ENCODE measurements at regions not wholly inside any gene's neighbourhood (a gene's known extent, or its start where the extent isn't known, plus 50 kb on each side); places are given as distances from the start of the nearest gene placed in this dataset.
"Not testable (repeated sequence)": the region's sequence is repeated elsewhere in the genome, so short reads cannot be mapped to it uniquely, and the experiment has no call there.

DNA sequence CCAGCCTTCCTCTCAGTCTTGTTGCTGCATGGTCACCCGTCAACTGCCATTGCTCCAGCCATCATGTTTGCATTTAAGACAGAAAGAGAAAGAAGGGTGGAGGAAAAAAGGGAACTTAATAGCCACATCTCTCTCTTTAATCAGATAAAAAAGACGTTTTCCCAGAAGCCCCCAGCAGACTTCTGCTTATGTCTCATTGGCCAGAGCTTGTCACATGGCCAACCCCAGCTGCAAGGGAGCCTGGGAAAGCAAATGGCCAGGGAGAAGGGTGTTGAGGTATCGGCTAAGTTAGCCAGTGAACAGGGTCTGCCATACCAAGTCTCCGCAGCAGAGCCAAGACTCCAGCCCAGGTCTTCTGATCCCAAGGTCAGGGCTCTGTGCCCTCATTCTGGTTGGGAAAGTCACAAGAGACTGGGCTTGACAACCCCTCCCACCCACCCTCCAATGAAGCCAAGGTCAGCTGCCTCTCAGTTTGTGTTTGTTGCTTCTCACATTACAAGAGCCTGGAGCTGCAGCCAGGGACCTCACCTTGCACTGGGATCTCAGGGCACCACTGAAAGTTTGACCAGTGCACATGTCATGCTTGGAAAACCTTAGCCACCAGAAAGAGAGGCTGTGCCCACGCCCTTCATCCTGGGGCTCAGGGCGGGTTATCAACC lies 80.3 kb upstream of the LYZL2 start:
- Mint-ChIP-seq H3K27me3 (peaks cover 3% of the 10 kb centered on the region), H3K36me3 (peaks cover 19% of the 10 kb centered on the region), H3K4me1 (peaks cover 28% of the 10 kb centered on the region), H3K4me3 (no peak overlapping the region), H3K27ac (no peak overlapping the region), H3K9me3 (peaks cover 20% of the 10 kb centered on the region)
- DNase-seq, result no peak
- CTCF ChIA-PET, result interaction anchor here (1.5 to 2.1 kb wide), 2 partner anchors 21 to 22 kb away, joined by 5 to 7 read pairs; no protein-coding TSS in a partner anchor

- H3K27ac Mint-ChIP-seq, result no peak overlapping the region
- H3K27me3 Mint-ChIP-seq, result peaks cover 3% of the 10 kb centered on the region
- peaks cover 15% of the 10 kb centered on the region for H3K9me3 Mint-ChIP-seq
- CTCF ChIA-PET, result interaction anchor here (0.8 to 3.3 kb wide), 4 partner anchors 9 to 22 kb away, joined by 4 to 13 read pairs (median 6); no protein-coding TSS in a partner anchor
- H3K36me3 Mint-ChIP-seq, result peaks cover 16% of the 10 kb centered on the region
- H3K4me1 Mint-ChIP-seq, result peaks cover 34% of the 10 kb centered on the region
- H3K4me3 Mint-ChIP-seq, result no peak overlapping the region
- no peak for DNase-seq
Measured at GRCh38 chr10:30709229-30709628, 79.7 kb upstream of the LYZL2 start.

- H3K27me3 Mint-ChIP-seq, result peaks cover 3% of the 10 kb centered on the region
- H3K4me3 Mint-ChIP-seq, result no peak overlapping the region
- peaks cover 7% of the 10 kb centered on the region for H3K9me3 Mint-ChIP-seq
- CTCF ChIA-PET, result interaction anchor here (1.0 to 3.3 kb wide), 4 partner anchors 10 to 37 kb away, joined by 3 to 13 read pairs (median 6); no protein-coding TSS in a partner anchor
- H3K27ac Mint-ChIP-seq, result no peak overlapping the region
- H3K4me1 Mint-ChIP-seq, result peaks cover 44% of the 10 kb centered on the region
- DNase-seq, result no peak
- H3K36me3 Mint-ChIP-seq, result peaks cover 11% of the 10 kb centered on the region
Measured at GRCh38 chr10:30708234-30708633, 78.7 kb upstream of the LYZL2 start.

DNA sequence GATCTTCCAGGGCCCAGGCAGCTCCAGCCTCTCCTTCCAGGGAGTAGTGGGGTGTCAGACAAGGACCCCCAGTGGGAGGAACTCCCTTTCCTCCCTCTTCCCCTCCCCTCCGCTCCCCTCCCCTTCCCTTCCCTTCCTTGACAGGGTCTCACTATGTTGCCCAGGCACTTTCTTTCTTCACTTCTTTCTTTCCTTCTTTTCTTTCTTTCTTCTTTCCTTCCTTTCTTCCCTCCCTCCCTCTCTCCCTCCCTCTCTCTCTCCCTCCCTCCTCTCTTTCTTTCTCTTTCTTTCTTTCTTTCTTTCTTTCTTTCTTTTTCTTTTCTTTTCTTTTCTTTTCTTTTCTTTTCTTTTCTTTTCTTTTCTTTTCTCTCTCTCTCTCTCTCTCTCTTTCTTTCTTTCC lies 76.6 kb upstream of the LYZL2 start:
- peak overlapping the region; percentile 98 for H3K27ac Mint-ChIP-seq
- not testable (repeated sequence) for DNase-seq, H3K9me3 Mint-ChIP-seq, H3K36me3 Mint-ChIP-seq, H3K27me3 Mint-ChIP-seq
- CTCF ChIA-PET, result interaction anchor here (3.3 to 5.7 kb wide), 2 partner anchors 12 to 19 kb away, joined by 13 to 41 read pairs; no protein-coding TSS in a partner anchor
- peaks cover 63% of the 10 kb centered on the region for H3K4me1 Mint-ChIP-seq
- H3K4me3 Mint-ChIP-seq, result peak overlapping the region; percentile 26

- Mint-ChIP-seq H3K4me3 (peak overlapping the region; percentile 83), H3K27ac (peak overlapping the region; percentile 98), H3K9me3 (peaks cover 2% of the 10 kb centered on the region), H3K27me3 (peaks cover 3% of the 10 kb centered on the region), H3K36me3 (peaks cover 10% of the 10 kb centered on the region), H3K4me1 (peaks cover 66% of the 10 kb centered on the region)
- peak; percentile 48 for DNase-seq
- CTCF ChIA-PET, result interaction anchor here (1.8 to 5.7 kb wide), 2 partner anchors 19 to 35 kb away, joined by 4 to 41 read pairs; no protein-coding TSS in a partner anchor
Measured at GRCh38 chr10:30705625-30706149, 76.1 kb upstream of the LYZL2 start.

DNA sequence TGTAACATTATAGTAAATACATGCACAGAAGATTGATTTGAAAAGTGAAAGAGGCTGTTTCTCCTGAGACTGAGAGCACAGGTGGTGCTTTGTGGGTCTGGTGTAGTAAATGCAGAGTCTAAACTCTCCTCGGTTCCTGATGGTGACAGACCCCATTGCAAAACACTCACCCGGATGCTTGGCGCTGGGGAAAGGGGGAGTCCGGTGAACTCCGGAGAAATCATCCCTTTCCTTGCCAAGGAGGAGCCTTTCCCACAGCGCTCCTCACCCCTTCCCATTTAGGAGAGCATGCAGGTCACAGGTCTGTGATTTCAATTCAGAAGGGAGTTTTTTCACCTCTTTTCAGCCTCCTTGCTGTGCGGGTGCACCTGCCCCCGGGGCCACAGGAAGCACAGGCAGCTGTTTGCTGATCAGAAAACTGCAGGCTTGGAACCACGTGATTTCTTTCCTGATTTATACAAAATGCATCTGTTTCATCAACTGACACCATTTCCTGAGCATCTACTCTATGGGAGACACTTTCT lies 75.6 kb upstream of the LYZL2 start:
- peak; percentile 61 for DNase-seq
- peaks cover 12% of the 10 kb centered on the region for H3K36me3 Mint-ChIP-seq
- CTCF ChIA-PET, result interaction anchor here (1.8 to 5.7 kb wide), 2 partner anchors 18 to 34 kb away, joined by 4 to 41 read pairs; no protein-coding TSS in a partner anchor

GRCh38 chr10:30704601-30705100 lies 75.1 kb upstream of the LYZL2 start:
- Mint-ChIP-seq H3K4me3 (peak overlapping the region; percentile 83), H3K4me1 (peaks cover 76% of the 10 kb centered on the region), H3K36me3 (peaks cover 12% of the 10 kb centered on the region), H3K27ac (peak overlapping the region; percentile 98)
- H3K27me3 Mint-ChIP-seq, H3K9me3 Mint-ChIP-seq: not testable (repeated sequence)
- CTCF ChIA-PET, result interaction anchor here (1.8 to 5.7 kb wide), 2 partner anchors 18 to 34 kb away, joined by 4 to 41 read pairs; no protein-coding TSS in a partner anchor
- peak; percentile 67 for DNase-seq

More for the DNA sequence above, 75.6 kb upstream of the LYZL2 start:
- Mint-ChIP-seq H3K9me3 (peaks cover under 1% of the 10 kb centered on the region), H3K27me3 (peaks cover 2% of the 10 kb centered on the region), H3K4me1 (peaks cover 71% of the 10 kb centered on the region), H3K4me3 (peak overlapping the region; percentile 83), H3K27ac (peak overlapping the region; percentile 98)

GRCh38 chr10:30704026-30704600 lies 74.6 kb upstream of the LYZL2 start:
- peak overlapping the region; percentile 83 for H3K4me3 Mint-ChIP-seq
- peaks cover 12% of the 10 kb centered on the region for H3K36me3 Mint-ChIP-seq
- no peaks in the 10 kb centered on the region for H3K9me3 Mint-ChIP-seq
- no peak for DNase-seq
- CTCF ChIA-PET, result interaction anchor here (0.5 to 5.7 kb wide), 4 partner anchors 17 to 66 kb away, joined by 3 to 41 read pairs (median 4); no protein-coding TSS in a partner anchor
- peaks cover 77% of the 10 kb centered on the region for H3K4me1 Mint-ChIP-seq
- no peaks in the 10 kb centered on the region for H3K27me3 Mint-ChIP-seq
- H3K27ac Mint-ChIP-seq, result peak overlapping the region; percentile 98

DNA sequence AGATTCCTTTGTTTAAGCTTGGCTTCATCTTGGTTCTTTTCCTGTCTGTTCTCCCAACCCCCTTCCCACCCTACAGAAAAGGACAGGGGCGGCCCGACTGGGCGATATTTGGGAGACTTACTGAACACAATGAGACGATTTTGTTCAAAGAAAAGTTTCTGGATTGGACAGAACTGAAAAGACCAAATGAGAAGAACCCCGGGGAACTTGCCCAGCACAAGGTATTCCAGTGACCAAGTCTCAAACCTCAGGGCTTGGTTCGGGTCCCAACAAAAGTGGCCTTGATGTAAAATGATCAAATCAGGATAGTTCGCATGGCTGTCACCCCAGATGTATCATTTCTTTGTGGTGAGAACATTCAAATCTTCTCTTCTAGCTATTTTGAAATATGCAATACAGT lies 73.9 kb upstream of the LYZL2 start:
- DNase-seq, H3K9me3 Mint-ChIP-seq, H3K27me3 Mint-ChIP-seq: not testable (repeated sequence)
- H3K36me3 Mint-ChIP-seq, result peaks cover 12% of the 10 kb centered on the region
- H3K27ac Mint-ChIP-seq, result peak overlapping the region; percentile 98
- H3K4me3 Mint-ChIP-seq, result peak overlapping the region; percentile 83
- H3K4me1 Mint-ChIP-seq, result peaks cover 80% of the 10 kb centered on the region
- CTCF ChIA-PET, result interaction anchor here (0.5 to 5.7 kb wide), 3 partner anchors 16 to 65 kb away, joined by 3 to 41 read pairs (median 3); no protein-coding TSS in a partner anchor

DNA sequence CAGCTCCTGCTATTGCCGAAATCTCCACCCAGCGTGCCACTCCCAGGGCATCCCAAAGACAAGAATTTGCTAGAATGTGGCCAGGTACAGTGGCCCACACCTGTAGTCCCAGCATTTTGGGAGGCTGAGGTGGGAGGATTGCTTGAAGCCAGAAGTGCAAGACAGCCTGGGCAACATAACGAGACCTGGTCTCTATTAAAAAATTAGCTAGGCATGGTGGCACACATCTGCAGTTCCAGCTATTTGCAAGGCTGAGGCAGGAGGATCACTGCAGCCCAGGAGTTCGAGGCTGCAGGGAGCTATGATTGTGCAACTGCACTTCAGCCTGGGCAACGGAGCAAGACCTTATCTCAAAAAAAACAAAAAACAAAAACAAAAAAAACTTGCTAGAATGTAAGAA lies 73.3 kb upstream of the LYZL2 start:
- H3K9me3 Mint-ChIP-seq, result peaks cover under 1% of the 10 kb centered on the region
- no peak for DNase-seq
- peak overlapping the region; percentile 98 for H3K27ac Mint-ChIP-seq
- CTCF ChIA-PET, result interaction anchor here (1.6 to 5.7 kb wide), 2 partner anchors 16 to 19 kb away, joined by 3 to 41 read pairs; no protein-coding TSS in a partner anchor
- peaks cover 14% of the 10 kb centered on the region for H3K36me3 Mint-ChIP-seq
- peak overlapping the region; percentile 70 for H3K4me3 Mint-ChIP-seq
- H3K27me3 Mint-ChIP-seq, result no peaks in the 10 kb centered on the region
- peaks cover 86% of the 10 kb centered on the region for H3K4me1 Mint-ChIP-seq

DNA sequence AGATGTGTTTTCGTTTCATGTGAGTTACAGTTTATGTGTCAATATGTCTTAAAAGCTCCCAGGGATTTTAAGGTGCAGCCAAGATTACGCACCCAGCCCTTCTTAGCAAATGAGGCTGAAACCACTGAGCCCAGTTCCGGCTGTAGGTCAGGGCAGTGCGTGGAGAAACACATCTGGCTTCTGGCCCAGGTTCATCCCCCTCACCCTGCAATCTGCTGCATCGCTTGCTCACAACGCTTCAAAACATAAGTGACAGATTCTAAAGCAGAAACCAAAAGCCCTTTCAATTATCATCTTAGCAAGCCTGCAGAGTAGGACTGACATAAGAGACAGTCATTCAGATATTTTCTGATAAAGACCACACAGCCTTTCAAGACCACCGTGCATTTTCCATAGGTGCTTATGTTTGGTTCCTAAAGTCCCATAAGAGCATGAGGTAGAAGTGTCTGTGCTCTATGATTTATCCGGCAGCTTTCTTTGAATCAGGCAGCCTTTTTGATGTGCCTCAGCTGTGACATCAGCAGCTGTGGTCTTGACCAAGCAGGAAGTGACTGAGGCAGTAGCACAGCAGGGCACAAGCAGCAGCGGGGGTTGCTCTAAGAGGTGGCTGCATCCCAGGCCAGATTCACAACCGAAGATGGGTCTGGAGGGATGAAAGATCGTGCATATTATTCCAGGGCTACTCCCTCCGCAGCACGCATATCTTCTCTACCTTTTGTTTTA lies 72.1 kb upstream of the LYZL2 start:
- H3K4me3 Mint-ChIP-seq, result peak overlapping the region; percentile 70
- DNase-seq, result peak; percentile 82
- CTCF ChIA-PET, result interaction anchor here (0.6 to 5.7 kb wide), 3 partner anchors 15 to 27 kb away, joined by 3 to 41 read pairs (median 3); no protein-coding TSS in a partner anchor
- H3K36me3 Mint-ChIP-seq, result peaks cover 21% of the 10 kb centered on the region
- H3K27me3 Mint-ChIP-seq, result no peaks in the 10 kb centered on the region
- peaks cover 95% of the 10 kb centered on the region for H3K4me1 Mint-ChIP-seq
- peaks cover 3% of the 10 kb centered on the region for H3K9me3 Mint-ChIP-seq
- H3K27ac Mint-ChIP-seq, result peak overlapping the region; percentile 98

DNA sequence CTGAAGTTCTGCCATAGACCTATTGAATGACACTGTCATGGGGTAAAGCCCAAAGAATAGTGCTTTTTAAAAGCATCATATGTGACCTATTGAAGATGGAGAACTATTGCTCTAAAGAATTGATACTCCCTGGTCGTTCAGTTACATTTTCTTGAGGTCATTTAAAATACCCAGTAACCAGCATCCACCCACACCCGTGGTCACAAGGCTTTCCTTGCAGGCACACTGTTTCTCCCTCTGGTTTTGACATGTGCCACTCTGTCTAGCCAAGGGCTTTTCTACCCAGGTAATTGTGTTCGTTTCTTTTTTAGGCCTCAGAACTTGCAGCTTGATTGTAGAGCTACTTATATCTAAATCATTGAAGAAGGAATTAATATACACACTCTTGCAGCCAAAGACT lies 68.3 kb upstream of the LYZL2 start:
- Mint-ChIP-seq H3K4me3 (no peak overlapping the region), H3K4me1 (peaks cover 82% of the 10 kb centered on the region), H3K27me3 (no peaks in the 10 kb centered on the region), H3K36me3 (peaks cover 19% of the 10 kb centered on the region), H3K27ac (no peak overlapping the region), H3K9me3 (peaks cover 3% of the 10 kb centered on the region)
- no peak for DNase-seq
- CTCF ChIA-PET, result interaction anchor here (1.1 kb wide), 1 partner anchor 10 kb away, joined by 5 read pairs; no protein-coding TSS in a partner anchor

DNA sequence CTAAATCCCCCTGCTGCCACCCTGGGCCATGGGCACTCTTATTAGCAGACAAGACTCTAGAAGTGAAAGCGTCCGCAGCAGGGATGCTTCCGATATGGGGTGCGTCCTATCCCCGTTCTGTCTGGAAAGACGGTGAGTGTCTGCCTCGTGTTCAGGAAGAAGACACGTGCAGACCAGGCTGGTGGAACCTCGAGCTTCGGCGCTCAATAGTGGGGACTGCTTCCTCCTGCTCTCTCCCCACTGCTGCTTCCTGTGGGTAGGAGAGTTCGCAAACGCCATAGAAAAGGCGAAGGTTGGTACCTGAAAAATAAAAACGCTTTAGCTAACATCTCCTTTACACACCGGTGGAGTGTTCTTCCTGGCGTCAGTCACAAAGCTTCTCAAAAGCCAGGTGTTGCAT lies 67.7 kb upstream of the LYZL2 start:
- peaks cover 14% of the 10 kb centered on the region for H3K36me3 Mint-ChIP-seq
- not testable (repeated sequence) for H3K4me3 Mint-ChIP-seq, DNase-seq, H3K27me3 Mint-ChIP-seq, H3K9me3 Mint-ChIP-seq
- peaks cover 79% of the 10 kb centered on the region for H3K4me1 Mint-ChIP-seq
- CTCF ChIA-PET, result interaction anchor here (1.1 to 1.9 kb wide), 2 partner anchors 10 kb away, joined by 5 to 7 read pairs; no protein-coding TSS in a partner anchor
- H3K27ac Mint-ChIP-seq, result peak overlapping the region; percentile 79

All from activated naive CD4-positive, alpha-beta T cell treated with anti-CD3 and anti-CD28 coated beads, Interleukin-2, amount 10 ng/mL, durations not matched to agents 7 days and 5 days (primary cell).